ENCODE measurements at regions not wholly inside any gene's neighbourhood (a gene's known extent, or its start where the extent isn't known, plus 50 kb on each side); places are given as distances from the start of the nearest gene placed in this dataset.

DNA sequence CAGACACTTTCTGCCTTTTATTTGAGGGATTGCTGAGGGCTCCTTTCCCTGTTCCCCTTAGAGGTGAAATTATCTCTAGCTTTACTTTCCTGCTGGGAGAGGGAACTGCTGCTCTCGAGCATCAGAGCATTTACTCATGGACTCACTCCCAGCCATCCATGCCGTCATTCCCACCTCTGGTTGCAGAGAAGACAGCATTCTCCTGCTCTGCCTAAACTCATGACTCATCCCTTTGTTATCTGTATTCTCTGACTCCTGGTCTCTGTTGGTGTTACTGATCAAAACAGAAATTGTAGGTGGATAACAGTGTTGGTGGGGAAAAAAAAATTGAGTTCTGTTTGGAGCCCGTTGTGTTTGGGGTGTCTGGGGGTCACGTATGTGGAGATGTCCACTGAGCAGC, 159.3 kb downstream of the TTC8 start:
- TF ChIP-seq, protein P1, sequence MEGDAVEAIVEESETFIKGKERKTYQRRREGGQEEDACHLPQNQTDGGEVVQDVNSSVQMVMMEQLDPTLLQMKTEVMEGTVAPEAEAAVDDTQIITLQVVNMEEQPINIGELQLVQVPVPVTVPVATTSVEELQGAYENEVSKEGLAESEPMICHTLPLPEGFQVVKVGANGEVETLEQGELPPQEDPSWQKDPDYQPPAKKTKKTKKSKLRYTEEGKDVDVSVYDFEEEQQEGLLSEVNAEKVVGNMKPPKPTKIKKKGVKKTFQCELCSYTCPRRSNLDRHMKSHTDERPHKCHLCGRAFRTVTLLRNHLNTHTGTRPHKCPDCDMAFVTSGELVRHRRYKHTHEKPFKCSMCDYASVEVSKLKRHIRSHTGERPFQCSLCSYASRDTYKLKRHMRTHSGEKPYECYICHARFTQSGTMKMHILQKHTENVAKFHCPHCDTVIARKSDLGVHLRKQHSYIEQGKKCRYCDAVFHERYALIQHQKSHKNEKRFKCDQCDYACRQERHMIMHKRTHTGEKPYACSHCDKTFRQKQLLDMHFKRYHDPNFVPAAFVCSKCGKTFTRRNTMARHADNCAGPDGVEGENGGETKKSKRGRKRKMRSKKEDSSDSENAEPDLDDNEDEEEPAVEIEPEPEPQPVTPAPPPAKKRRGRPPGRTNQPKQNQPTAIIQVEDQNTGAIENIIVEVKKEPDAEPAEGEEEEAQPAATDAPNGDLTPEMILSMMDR (conservative IDR thresholded peaks at IDR 0.05; ENCODE audit: low read length): no peak
- TF ChIP-seq EZH2phosphoT487 (IDR thresholded peaks at IDR 0.05; ENCODE audit: borderline replicate concordance): no peak
